Suprapubic skin (tissue), 3 donors: ENCODE measurements at regions not wholly inside any gene's neighbourhood (a gene's known extent, or its start where the extent isn't known, plus 50 kb on each side); places are given as distances from the start of the nearest gene placed in this dataset.

Source experiments
- POLR2A ChIP-seq, 2 donors: fragments of 450-650 bp; IDR thresholded peaks; one replicate each; pipeline ENCODE4 v1.6.1; 2017; ENCODE audit warnings: antibody characterized with exemption in 2 of 2, mild to moderate bottlenecking in 2 of 2, moderate library complexity in 2 of 2
- TF ChIP-seq, protein P1 (sequence below), 2 donors: fragments of 200-600 bp in 1 of 2; fragments of 450-650 bp in 1 of 2; sonication (generic) in 1 of 2; IDR thresholded peaks; one replicate each; pipeline ENCODE4 v1.5.1; 2016 to 2019; ENCODE audit warnings: antibody characterized with exemption in 2 of 2, mild to moderate bottlenecking in 1 of 2, moderate library complexity in 1 of 2

DNA sequence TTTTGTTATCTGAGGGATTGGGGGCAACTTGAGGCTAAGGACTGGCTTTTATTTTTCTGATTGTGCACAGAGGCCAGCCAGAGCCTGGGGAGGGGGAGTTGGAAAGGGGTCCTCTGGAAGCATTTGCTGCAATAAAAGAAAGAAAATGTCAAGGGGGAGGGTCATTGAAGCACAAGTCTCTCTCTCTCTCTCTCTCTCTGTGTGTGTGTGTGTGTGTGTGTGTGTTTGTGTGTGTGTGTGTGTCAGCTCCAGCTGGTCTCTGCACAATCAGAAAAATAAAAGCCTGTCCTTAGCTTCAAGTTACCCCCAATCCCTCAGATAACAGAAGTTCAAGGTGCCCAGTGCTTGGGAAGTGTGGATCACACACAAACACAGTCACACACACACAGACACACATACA, 52.1 kb upstream of the CCDC174 start:
- TF ChIP-seq, protein P1, sequence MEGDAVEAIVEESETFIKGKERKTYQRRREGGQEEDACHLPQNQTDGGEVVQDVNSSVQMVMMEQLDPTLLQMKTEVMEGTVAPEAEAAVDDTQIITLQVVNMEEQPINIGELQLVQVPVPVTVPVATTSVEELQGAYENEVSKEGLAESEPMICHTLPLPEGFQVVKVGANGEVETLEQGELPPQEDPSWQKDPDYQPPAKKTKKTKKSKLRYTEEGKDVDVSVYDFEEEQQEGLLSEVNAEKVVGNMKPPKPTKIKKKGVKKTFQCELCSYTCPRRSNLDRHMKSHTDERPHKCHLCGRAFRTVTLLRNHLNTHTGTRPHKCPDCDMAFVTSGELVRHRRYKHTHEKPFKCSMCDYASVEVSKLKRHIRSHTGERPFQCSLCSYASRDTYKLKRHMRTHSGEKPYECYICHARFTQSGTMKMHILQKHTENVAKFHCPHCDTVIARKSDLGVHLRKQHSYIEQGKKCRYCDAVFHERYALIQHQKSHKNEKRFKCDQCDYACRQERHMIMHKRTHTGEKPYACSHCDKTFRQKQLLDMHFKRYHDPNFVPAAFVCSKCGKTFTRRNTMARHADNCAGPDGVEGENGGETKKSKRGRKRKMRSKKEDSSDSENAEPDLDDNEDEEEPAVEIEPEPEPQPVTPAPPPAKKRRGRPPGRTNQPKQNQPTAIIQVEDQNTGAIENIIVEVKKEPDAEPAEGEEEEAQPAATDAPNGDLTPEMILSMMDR (IDR thresholded peaks at IDR 0.05), result no peak
- no peak for TF ChIP-seq POLR2A (IDR thresholded peaks at IDR 0.05)
